MCF 10A (cell line): ENCODE measurements at regions not wholly inside any gene's neighbourhood (a gene's known extent, or its start where the extent isn't known, plus 50 kb on each side); places are given as distances from the start of the nearest gene placed in this dataset.
A peak's percentile ranks its signal among the peaks of the same experiment; 100 is the strongest.

ENCODE experiments used
- BruUV-seq: library from RNA; stranded (reverse); fragments of 400-500 nt; replicated peaks from 2 replicates; lab custom pipeline; 2021; lab: Mats Ljungman, UMichigan
- CTCF ChIA-PET: fragments of 300-600 bp; sonication (Branson Sonifier 250); formaldehyde crosslinking; extraction: SDS; loops from one replicate; lab custom pipeline; 2021; ENCODE audit warnings: antibody characterized with exemption, inconsistent platforms; lab: Yijun Ruan, JAX
- POLR2A ChIA-PET: fragments of 300-600, 350-650 bp; sonication (Branson Sonifier 250); formaldehyde crosslinking; extraction: SDS; loops from one replicate; lab custom pipeline; 2020; ENCODE audit warnings: antibody characterized with exemption, inconsistent platforms; lab: Yijun Ruan, JAX
- DNase-seq: peaks from one replicate; pipeline ENCODE4 v3.0.0-alpha.2; 2018; ENCODE audit not compliant: unreplicated experiment
- H3K27ac Mint-ChIP-seq: one replicate; pipeline ENCODE4 v1.8.0; 2022; ENCODE audit warnings: mild to moderate bottlenecking, low read depth, mixed read lengths; ENCODE audit not compliant: unreplicated experiment
- H3K27me3 Mint-ChIP-seq: one replicate; pipeline ENCODE4 v1.8.0; 2022; ENCODE audit warnings: mixed read lengths; ENCODE audit not compliant: insufficient read depth, unreplicated experiment
- H3K36me3 Mint-ChIP-seq: one replicate; pipeline ENCODE4 v1.8.0; 2022; ENCODE audit warnings: mild to moderate bottlenecking, moderate library complexity, mixed read lengths; ENCODE audit not compliant: insufficient read depth, unreplicated experiment
- H3K4me1 Mint-ChIP-seq: one replicate; pipeline ENCODE4 v1.8.0; 2022; ENCODE audit warnings: mixed read lengths; ENCODE audit not compliant: insufficient read depth, unreplicated experiment
- H3K4me3 Mint-ChIP-seq: one replicate; pipeline ENCODE4 v1.8.0; 2022; ENCODE audit warnings: mild to moderate bottlenecking, moderate library complexity, mixed read lengths; ENCODE audit not compliant: unreplicated experiment
- H3K9me3 Mint-ChIP-seq: one replicate; pipeline ENCODE4 v1.8.0; 2022; ENCODE audit warnings: mixed read lengths; ENCODE audit not compliant: unreplicated experiment
- intact Hi-C: fragments of 100-400 bp; cut with micrococcal nuclease; formaldehyde crosslinking; loops from 2 replicates; pipeline ENCODE4 v1.14.1; 2022
- TF ChIP-seq, protein P1 (sequence below): fragments of 200-600 bp; IDR thresholded peaks from one replicate; pipeline ENCODE4 v1.8.0; 2022; ENCODE audit warnings: antibody characterized with exemption, mild to moderate bottlenecking; ENCODE audit not compliant: unreplicated experiment

DNA sequence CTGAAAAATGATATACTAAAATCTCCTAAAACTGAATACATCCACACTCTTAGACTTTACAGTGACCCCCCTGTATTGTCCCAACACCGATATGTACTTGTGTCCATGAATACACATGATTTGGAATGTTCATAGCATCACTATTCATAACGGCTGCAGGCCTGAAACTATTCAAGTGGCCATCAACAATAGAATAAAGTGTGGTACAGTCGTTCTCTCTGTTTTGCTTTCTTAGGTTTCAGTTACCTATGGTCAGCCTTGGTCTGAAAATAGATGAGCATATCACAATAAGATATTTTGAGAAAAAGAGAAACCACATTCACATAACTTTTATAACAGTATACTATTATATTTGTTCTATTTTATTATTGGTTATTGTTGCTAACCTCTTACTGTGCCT is 150.6 kb downstream of the ASCL4 start:
- no peaks in the 10 kb centered on the region for H3K9me3 Mint-ChIP-seq
- TF ChIP-seq, protein P1, sequence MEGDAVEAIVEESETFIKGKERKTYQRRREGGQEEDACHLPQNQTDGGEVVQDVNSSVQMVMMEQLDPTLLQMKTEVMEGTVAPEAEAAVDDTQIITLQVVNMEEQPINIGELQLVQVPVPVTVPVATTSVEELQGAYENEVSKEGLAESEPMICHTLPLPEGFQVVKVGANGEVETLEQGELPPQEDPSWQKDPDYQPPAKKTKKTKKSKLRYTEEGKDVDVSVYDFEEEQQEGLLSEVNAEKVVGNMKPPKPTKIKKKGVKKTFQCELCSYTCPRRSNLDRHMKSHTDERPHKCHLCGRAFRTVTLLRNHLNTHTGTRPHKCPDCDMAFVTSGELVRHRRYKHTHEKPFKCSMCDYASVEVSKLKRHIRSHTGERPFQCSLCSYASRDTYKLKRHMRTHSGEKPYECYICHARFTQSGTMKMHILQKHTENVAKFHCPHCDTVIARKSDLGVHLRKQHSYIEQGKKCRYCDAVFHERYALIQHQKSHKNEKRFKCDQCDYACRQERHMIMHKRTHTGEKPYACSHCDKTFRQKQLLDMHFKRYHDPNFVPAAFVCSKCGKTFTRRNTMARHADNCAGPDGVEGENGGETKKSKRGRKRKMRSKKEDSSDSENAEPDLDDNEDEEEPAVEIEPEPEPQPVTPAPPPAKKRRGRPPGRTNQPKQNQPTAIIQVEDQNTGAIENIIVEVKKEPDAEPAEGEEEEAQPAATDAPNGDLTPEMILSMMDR, result no peak
- H3K4me3 Mint-ChIP-seq, result no peak overlapping the region
- BruUV-seq, result no TSS peak
- ChIA-PET CTCF (interaction anchor here (0.5 kb wide), 1 partner anchor 270 kb away, joined by 3 read pairs; no protein-coding TSS in a partner anchor), POLR2A (no interaction called here)
- H3K27ac Mint-ChIP-seq, result no peak overlapping the region
- H3K27me3 Mint-ChIP-seq, result peaks cover 38% of the 10 kb centered on the region
- DNase-seq, result no peak
- H3K4me1 Mint-ChIP-seq, result no peaks in the 10 kb centered on the region
- no peaks in the 10 kb centered on the region for H3K36me3 Mint-ChIP-seq
- intact Hi-C loops, result no loop called here

DNA sequence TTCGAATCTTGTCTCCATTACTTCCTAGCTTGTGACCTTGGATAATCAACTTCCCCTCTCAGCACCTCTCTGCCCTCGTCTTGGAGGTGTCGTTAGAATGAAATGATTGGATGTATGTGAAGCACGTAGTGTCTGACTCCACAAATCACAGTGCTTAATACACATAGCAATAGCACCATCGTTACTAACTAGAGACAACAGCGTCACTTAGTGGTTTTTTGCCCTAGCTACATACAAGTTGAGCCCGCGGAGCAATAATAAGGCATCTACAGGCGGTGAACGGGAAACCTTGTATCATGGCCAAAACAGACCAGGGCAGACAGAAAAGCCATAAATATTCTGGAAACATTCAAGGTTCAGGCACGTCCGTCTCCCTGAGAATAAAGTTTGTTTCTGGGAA is 154.9 kb downstream of the ASCL4 start:
- H3K27ac Mint-ChIP-seq, result no peak overlapping the region
- no peaks in the 10 kb centered on the region for H3K36me3 Mint-ChIP-seq
- BruUV-seq, result no TSS peak
- POLR2A ChIA-PET, result no interaction called here
- no peaks in the 10 kb centered on the region for H3K4me1 Mint-ChIP-seq
- peak; percentile 23 for DNase-seq
- peaks cover 38% of the 10 kb centered on the region for H3K27me3 Mint-ChIP-seq
- no peak overlapping the region for H3K4me3 Mint-ChIP-seq
- H3K9me3 Mint-ChIP-seq, result no peaks in the 10 kb centered on the region
- CTCF ChIA-PET, result no interaction called here
- TF ChIP-seq, protein P1, result no peak
- intact Hi-C loops, result no loop called here

DNA sequence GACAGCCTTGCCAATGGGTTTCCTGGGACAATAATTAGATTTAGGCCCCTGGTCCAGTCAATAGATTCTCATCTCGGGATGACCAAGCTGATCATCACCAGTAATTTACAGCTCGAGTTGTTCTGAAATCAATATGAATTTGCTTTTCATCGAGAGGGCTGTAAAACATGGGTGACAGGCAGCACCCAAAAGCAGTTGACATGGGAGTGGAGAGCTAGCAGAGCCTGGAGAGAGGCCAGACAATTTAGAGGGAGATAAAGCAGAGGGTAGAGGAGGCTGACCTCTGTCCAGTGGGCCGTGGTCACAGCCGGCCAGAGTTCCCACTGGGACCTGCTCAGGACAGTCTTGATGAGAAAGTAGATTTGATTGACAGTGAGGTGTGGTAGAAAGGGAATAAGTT is 157.3 kb downstream of the ASCL4 start:
- no TSS peak for BruUV-seq
- ChIA-PET CTCF (interaction anchor here (0.5 to 1.3 kb wide), 4 partner anchors 13 to 581 kb away, joined by 3 to 4 read pairs (median 4); no protein-coding TSS in a partner anchor), POLR2A (interaction anchor here (0.7 kb wide), 1 partner anchor 56 kb away, joined by 3 read pairs; no protein-coding TSS in a partner anchor)
- Mint-ChIP-seq H3K9me3 (no peaks in the 10 kb centered on the region), H3K4me1 (no peaks in the 10 kb centered on the region), H3K27me3 (peaks cover 38% of the 10 kb centered on the region), H3K4me3 (no peak overlapping the region), H3K36me3 (no peaks in the 10 kb centered on the region), H3K27ac (no peak overlapping the region)
- DNase-seq, result no peak
- TF ChIP-seq, protein P1, result no peak
- intact Hi-C loops, result no loop called here

DNA sequence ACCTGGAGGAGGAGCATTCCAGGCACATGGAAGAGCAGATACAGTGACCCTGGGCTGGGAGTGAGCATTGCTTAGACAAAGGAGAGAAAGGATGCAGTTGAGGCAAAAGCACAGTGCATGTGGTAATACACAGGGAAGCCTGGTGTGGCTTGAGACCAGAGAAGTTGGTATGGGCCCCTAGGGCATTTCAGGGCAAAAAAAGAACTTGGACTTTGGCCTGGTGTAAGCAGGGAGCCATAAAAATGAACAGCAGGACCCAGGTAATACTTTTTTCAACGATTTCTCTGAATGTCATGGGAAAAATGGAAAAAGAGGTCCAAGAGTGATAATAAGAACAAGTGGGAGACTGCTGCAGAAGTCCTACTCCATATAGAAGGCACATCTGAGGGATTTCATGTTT is 163.9 kb downstream of the ASCL4 start:
- H3K4me3 Mint-ChIP-seq, result no peak overlapping the region
- intact Hi-C loops, result no loop called here
- CTCF ChIA-PET, result interaction anchor here (0.6 kb wide), 1 partner anchor 576 kb away, joined by 3 read pairs; no protein-coding TSS in a partner anchor
- peaks cover 1% of the 10 kb centered on the region for H3K27me3 Mint-ChIP-seq
- H3K27ac Mint-ChIP-seq, result no peak overlapping the region
- H3K4me1 Mint-ChIP-seq, result no peaks in the 10 kb centered on the region
- TF ChIP-seq, protein P1, result no peak
- no peaks in the 10 kb centered on the region for H3K9me3 Mint-ChIP-seq
- POLR2A ChIA-PET, result interaction anchor here (0.6 kb wide), 1 partner anchor 519 kb away, joined by 3 read pairs; no protein-coding TSS in a partner anchor
- H3K36me3 Mint-ChIP-seq, result no peaks in the 10 kb centered on the region
- no peak for DNase-seq
- no TSS peak for BruUV-seq
